H1 (cell line): ENCODE measurements at regions not wholly inside any gene's neighbourhood (a gene's known extent, or its start where the extent isn't known, plus 50 kb on each side); places are given as distances from the start of the nearest gene placed in this dataset.

ENCODE experiments used
- CTCF ChIA-PET: fragments of 300-600 bp; sonication (Branson Sonifier 250); formaldehyde crosslinking; loops from one replicate; lab custom pipeline; 2021; ENCODE audit not compliant: partially characterized antibody; lab: Charles Lee
- POLR2A ChIA-PET: fragments of 300-600 bp; sonication (Branson Sonifier 250); formaldehyde crosslinking; loops from one replicate; lab custom pipeline; 2021; ENCODE audit warnings: inconsistent platforms; ENCODE audit not compliant: partially characterized antibody; lab: Charles Lee
- DNase-seq, 2 experiments: peaks; one replicate each; pipeline versions ENCODE4 v3.0.0 to v3.0.0-alpha.2; 2010 to 2022; ENCODE audit warnings: low spot score in 2 of 2, low read depth in 1 of 2, mixed read lengths in 1 of 2
- FAIRE-seq: peaks from 2 replicates; lab custom pipeline; 2011; peaks lifted over from hg19 to GRCh38; lab: Jason Lieb, UNC
- H2AFZ ChIP-seq: 2 replicates; pipeline ENCODE4 v1.8.1; 2012; ENCODE audit warnings: low read length, inconsistent platforms
- H2AK5ac ChIP-seq: 2 replicates; pipeline ENCODE4 v1.6.1; 2013; ENCODE audit warnings: low read depth, low read length
- H2BK120ac ChIP-seq: replicated peaks from 2 replicates; pipeline ENCODE3; 2013; ENCODE audit warnings: low read depth, low read length, inconsistent platforms
- H2BK12ac ChIP-seq: 2 replicates; pipeline ENCODE4 v1.6.1; 2013; ENCODE audit warnings: low read depth, low read length
- H2BK15ac ChIP-seq: 2 replicates; pipeline ENCODE4 v1.6.1; 2013; ENCODE audit warnings: low read length
- H2BK20ac ChIP-seq: 2 replicates; pipeline ENCODE4 v1.6.1; 2013; ENCODE audit warnings: low read length
- H2BK5ac ChIP-seq: 2 replicates; pipeline ENCODE4 v1.6.1; 2013; ENCODE audit warnings: low read depth, low read length
- H3K14ac ChIP-seq: 2 replicates; pipeline ENCODE4 v1.6.1; 2013; ENCODE audit warnings: inconsistent platforms; ENCODE audit not compliant: insufficient read length
- H3K18ac ChIP-seq: 2 replicates; pipeline ENCODE4 v1.6.1; 2013; ENCODE audit warnings: low read length; ENCODE audit errors: extremely low read depth
- H3K23ac ChIP-seq: 2 replicates; pipeline ENCODE4 v1.6.1; 2013; ENCODE audit warnings: inconsistent platforms; ENCODE audit not compliant: insufficient read length
- H3K23me2 ChIP-seq: 2 replicates; pipeline ENCODE4 v1.6.1; 2013; ENCODE audit warnings: low read depth, low read length
- H3K27ac ChIP-seq: 2 replicates; pipeline ENCODE4 v1.6.1; 2011; ENCODE audit warnings: low read depth, low read length, inconsistent platforms
- H3K27me3 ChIP-seq, 4 experiments: replicated peaks in 1 of 4; 1 replicate in 1 of 4; 2 replicates in 3 of 4; pipeline versions ENCODE4 v1.6.1 to v1.8.1; 2011 to 2013; ENCODE audit warnings: low read length in 3 of 4, mild to moderate bottlenecking in 3 of 4, inconsistent platforms in 2 of 4, mixed read lengths in 2 of 4, moderate library complexity in 1 of 4; ENCODE audit not compliant: control insufficient read depth in 3 of 4, insufficient read depth in 3 of 4; ENCODE audit errors: extremely low read depth in 1 of 4
- H3K36me3 ChIP-seq, 4 experiments: 2 replicates each; pipeline versions ENCODE4 v1.6.1 to v1.8.1; 2011 to 2013; ENCODE audit warnings: mild to moderate bottlenecking in 4 of 4, low read length in 3 of 4, moderate library complexity in 2 of 4, control low read depth in 1 of 4, inconsistent platforms in 1 of 4; ENCODE audit not compliant: insufficient read depth in 4 of 4, control insufficient read depth in 2 of 4
- H3K4ac ChIP-seq: replicated peaks from 2 replicates; pipeline ENCODE3; 2013; ENCODE audit warnings: low read length, low read depth, mixed read lengths, inconsistent platforms; ENCODE audit not compliant: insufficient read length
- H3K4me1 ChIP-seq, 4 experiments: replicated peaks in 1 of 4; 1 replicate in 1 of 4; 2 replicates in 3 of 4; pipeline versions ENCODE4 v1.6.1 to v1.8.1; 2011 to 2013; ENCODE audit warnings: low read length in 3 of 4, inconsistent platforms in 2 of 4, mixed read lengths in 1 of 4; ENCODE audit not compliant: insufficient read depth in 4 of 4, control insufficient read depth in 3 of 4
- H3K4me2 ChIP-seq, 2 experiments: 2 replicates each; pipeline versions ENCODE4 v1.6.1 to v1.8.1; 2011 to 2013; ENCODE audit warnings: low read depth in 2 of 2, low read length in 2 of 2, control low read depth in 1 of 2, inconsistent platforms in 1 of 2, mild to moderate bottlenecking in 1 of 2; ENCODE audit not compliant: insufficient read depth in 1 of 2
- H3K4me3 ChIP-seq, 4 experiments: fragments of 200-600, 300-600 bp in 1 of 4; sonication (generic), shearing (Covaris generic), sonication (Bioruptor Twin) in 1 of 4; 2 replicates each; pipeline versions ENCODE4 v1.5.1 to v1.8.1; 2011 to 2016; ENCODE audit warnings: low read length in 4 of 4, low read depth in 3 of 4, control low read depth in 2 of 4, inconsistent platforms in 2 of 4, mild to moderate bottlenecking in 2 of 4, mixed read lengths in 1 of 4, moderate library complexity in 1 of 4; ENCODE audit not compliant: insufficient read depth in 2 of 4; ENCODE audit errors: extremely low read depth in 1 of 4
- H3K56ac ChIP-seq: replicated peaks from 2 replicates; pipeline ENCODE3; 2013; ENCODE audit warnings: low read depth, mild to moderate bottlenecking, mixed read lengths, low read length, inconsistent platforms; ENCODE audit not compliant: insufficient read length
- H3K79me1 ChIP-seq: 2 replicates; pipeline ENCODE4 v1.6.1; 2013; ENCODE audit warnings: low read depth, low read length, control low read depth
- H3K79me2 ChIP-seq, 2 experiments: 2 replicates each; pipeline versions ENCODE4 v1.6.1 to v1.8.1; 2012 to 2013; ENCODE audit warnings: low read length in 2 of 2, mild to moderate bottlenecking in 2 of 2, inconsistent platforms in 1 of 2; ENCODE audit not compliant: insufficient read depth in 2 of 2, control insufficient read depth in 1 of 2
- H3K9ac ChIP-seq, 4 experiments: replicated peaks in 1 of 4; 1 replicate in 1 of 4; 2 replicates in 3 of 4; pipeline versions ENCODE4 v1.6.1 to v1.8.1; 2011 to 2013; ENCODE audit warnings: low read depth in 3 of 4, low read length in 3 of 4, control low read depth in 2 of 4, mild to moderate bottlenecking in 2 of 4, moderate library complexity in 2 of 4, inconsistent platforms in 1 of 4; ENCODE audit errors: extremely low read depth in 1 of 4
- H3K9me3 ChIP-seq, 2 experiments: 2 replicates each; pipeline versions ENCODE4 v1.6.1 to v1.8.1; 2012 to 2013; ENCODE audit warnings: mild to moderate bottlenecking in 2 of 2, moderate library complexity in 2 of 2, control low read depth in 1 of 2, inconsistent platforms in 1 of 2, low read depth in 1 of 2, low read length in 1 of 2, mixed read lengths in 1 of 2; ENCODE audit not compliant: insufficient read depth in 2 of 2
- H4K20me1 ChIP-seq, 2 experiments: replicated peaks in 1 of 2; 2 replicates each; pipeline versions ENCODE3 to v1.8.1; 2011 to 2013; ENCODE audit warnings: inconsistent platforms in 2 of 2, low read length in 2 of 2, mild to moderate bottlenecking in 1 of 2; ENCODE audit not compliant: insufficient read depth in 2 of 2, control insufficient read depth in 1 of 2
- H4K5ac ChIP-seq: 2 replicates; pipeline ENCODE4 v1.6.1; 2013; ENCODE audit warnings: low read length, low read depth, mixed read lengths, inconsistent platforms; ENCODE audit not compliant: insufficient read length
- H4K8ac ChIP-seq: 2 replicates; pipeline ENCODE4 v1.8.0; 2013; ENCODE audit warnings: mild to moderate bottlenecking, moderate library complexity, low read length, inconsistent platforms; ENCODE audit not compliant: insufficient read depth; ENCODE audit errors: extremely low read depth
- H4K91ac ChIP-seq: replicated peaks from 2 replicates; pipeline ENCODE3; 2013; ENCODE audit warnings: low read length, mixed read lengths, inconsistent platforms; ENCODE audit not compliant: insufficient read length
- GTF2F1 ChIP-seq: IDR thresholded peaks from 2 replicates; pipeline ENCODE4 v1.6.1; 2012; ENCODE audit warnings: low read depth, low read length, improper control_type of control experiment, borderline replicate concordance
- SRF ChIP-seq: IDR thresholded peaks from 2 replicates; pipeline ENCODE4 v1.6.1; 2011; ENCODE audit warnings: mild to moderate bottlenecking, low read depth, low read length, moderate library complexity
- WGBS, 2 experiments: shearing (Covaris generic) in 1 of 2; methylation state at CpG; one replicate each; pipeline versions ENCODE4 v1.1.6 to v1.1.7; 2013 to 2015; ENCODE audit warnings: low lambda C conversion rate in 2 of 2, mixed read lengths in 2 of 2, inconsistent platforms in 1 of 2, low coverage in 1 of 2, missing lambda C conversion rate in 1 of 2; ENCODE audit not compliant: insufficient replicate concordance in 2 of 2, insufficient coverage in 1 of 2, insufficient read length in 1 of 2; ENCODE audit errors: extremely low coverage in 1 of 2, missing lambda C conversion rate in 1 of 2; 5-methylcytosine and 5-hydroxymethylcytosine counted together

- no peak for FAIRE-seq
- WGBS, 2 experiments: 92% methylated on average over 1 of the region's 1 CpG; no CpG with 5 or more reads in 1 of the 2 experiments
- TF ChIP-seq SRF (peak; percentile 55; the same call in 1 of the 2 replicates), GTF2F1 (no peak)
These were observed 97.1 kb upstream of the GNAO1 start for GRCh38 chr16:56094231-56094630.

More at GRCh38 chr16:56094231-56094630, 97.1 kb upstream of the GNAO1 start:
- no peak overlapping the region for H4K5ac ChIP-seq
- H4K20me1 ChIP-seq: no peaks in the 10 kb centered on the region
- no peak overlapping the region for H4K91ac ChIP-seq
- 0 out of 7 replicates have a peak, but pooled peaks cover 0 to 4% (median 0%) of the 10 kb centered on the region in 4 experiments for H3K4me1 ChIP-seq
- no peaks in the 10 kb centered on the region for H3K23me2 ChIP-seq
- H3K14ac ChIP-seq: no peak overlapping the region
- no peak overlapping the region for H3K56ac ChIP-seq
- no peak overlapping the region for H2BK5ac ChIP-seq
- H3K79me2 ChIP-seq: no peaks in the 10 kb centered on the region
- H3K4me3 ChIP-seq: no peak overlapping the region
- no peaks in the 10 kb centered on the region for H3K27me3 ChIP-seq
- POLR2A ChIA-PET: no interaction called here
- H3K9ac ChIP-seq: no peak overlapping the region
- H3K23ac ChIP-seq: no peak overlapping the region
- peak overlapping the region; percentile 69; the same call in 1 of the 2 replicates for H4K8ac ChIP-seq
- no peak overlapping the region for H2BK120ac ChIP-seq
- no peak overlapping the region for H2BK20ac ChIP-seq
- no peak overlapping the region for H3K4me2 ChIP-seq
- H3K79me1 ChIP-seq: no peaks in the 10 kb centered on the region
- H2AK5ac ChIP-seq: no peak overlapping the region
- no peaks in the 10 kb centered on the region for H3K9me3 ChIP-seq
- H2BK12ac ChIP-seq: no peak overlapping the region
- CTCF ChIA-PET: interaction anchor here (0.9 to 1.1 kb wide), 2 partner anchors 224 to 225 kb away, joined by 3 read pairs; no protein-coding TSS in a partner anchor
- H3K18ac ChIP-seq: no peak overlapping the region
- H2BK15ac ChIP-seq: no peak overlapping the region
- H3K4ac ChIP-seq: no peak overlapping the region
- no peak for DNase-seq
- H3K36me3 ChIP-seq: no peaks in the 10 kb centered on the region
- H2AFZ ChIP-seq: 0 out of 2 replicates have a peak overlapping the region, but pooled peaks have one; percentile 72
- no peak overlapping the region for H3K27ac ChIP-seq
